SK-N-SH (cell line): ENCODE measurements at regions not wholly inside any gene's neighbourhood (a gene's known extent, or its start where the extent isn't known, plus 50 kb on each side); places are given as distances from the start of the nearest gene placed in this dataset.
"Not testable (repeated sequence)": the region's sequence is repeated elsewhere in the genome, so short reads cannot be mapped to it uniquely, and the experiment has no call there.

Experiments used
- EZH2phosphoT487 ChIP-seq: fragments of 200-600 bp; sonication (generic); IDR thresholded peaks from 2 replicates; pipeline ENCODE4 v1.6.1; 2017; ENCODE audit warnings: low read depth, mixed run types, mild to moderate bottlenecking, antibody characterized with exemption, moderate library complexity, borderline replicate concordance
- TAF1 ChIP-seq: IDR thresholded peaks from 2 replicates; pipeline ENCODE4 v1.6.1; 2012; ENCODE audit warnings: low read depth, mild to moderate bottlenecking, low read length, moderate library complexity, borderline replicate concordance
- TF ChIP-seq, protein P1 (sequence below): fragments of 200-600 bp; sonication (generic); IDR thresholded peaks from 2 replicates; pipeline ENCODE4 v1.6.1; 2017; ENCODE audit warnings: antibody characterized with exemption, mild to moderate bottlenecking, moderate library complexity

DNA sequence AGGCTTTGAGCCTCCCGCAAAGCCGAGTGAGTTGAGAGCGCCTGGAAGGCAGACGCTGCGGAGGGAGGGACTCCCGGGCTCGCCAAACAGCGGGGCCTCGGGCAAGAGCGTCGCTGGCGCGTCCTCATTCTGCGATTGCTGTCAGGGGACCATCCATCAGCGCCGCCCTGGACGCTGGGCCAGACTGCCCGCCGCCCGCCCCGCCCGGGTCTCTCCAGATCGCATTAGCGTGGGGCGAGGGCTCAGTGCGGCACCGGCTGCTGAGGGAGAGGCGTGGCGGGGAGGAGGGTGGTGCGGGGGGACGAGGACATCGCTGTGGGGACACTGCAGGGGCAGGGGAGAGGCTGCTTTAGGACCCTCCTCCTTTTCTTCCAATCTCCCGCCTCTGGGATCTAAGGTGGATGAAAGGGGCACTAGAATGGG, 957.2 kb upstream of the DEFB115 start:
- TF ChIP-seq, protein P1, sequence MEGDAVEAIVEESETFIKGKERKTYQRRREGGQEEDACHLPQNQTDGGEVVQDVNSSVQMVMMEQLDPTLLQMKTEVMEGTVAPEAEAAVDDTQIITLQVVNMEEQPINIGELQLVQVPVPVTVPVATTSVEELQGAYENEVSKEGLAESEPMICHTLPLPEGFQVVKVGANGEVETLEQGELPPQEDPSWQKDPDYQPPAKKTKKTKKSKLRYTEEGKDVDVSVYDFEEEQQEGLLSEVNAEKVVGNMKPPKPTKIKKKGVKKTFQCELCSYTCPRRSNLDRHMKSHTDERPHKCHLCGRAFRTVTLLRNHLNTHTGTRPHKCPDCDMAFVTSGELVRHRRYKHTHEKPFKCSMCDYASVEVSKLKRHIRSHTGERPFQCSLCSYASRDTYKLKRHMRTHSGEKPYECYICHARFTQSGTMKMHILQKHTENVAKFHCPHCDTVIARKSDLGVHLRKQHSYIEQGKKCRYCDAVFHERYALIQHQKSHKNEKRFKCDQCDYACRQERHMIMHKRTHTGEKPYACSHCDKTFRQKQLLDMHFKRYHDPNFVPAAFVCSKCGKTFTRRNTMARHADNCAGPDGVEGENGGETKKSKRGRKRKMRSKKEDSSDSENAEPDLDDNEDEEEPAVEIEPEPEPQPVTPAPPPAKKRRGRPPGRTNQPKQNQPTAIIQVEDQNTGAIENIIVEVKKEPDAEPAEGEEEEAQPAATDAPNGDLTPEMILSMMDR: not testable (repeated sequence)
- TF ChIP-seq EZH2phosphoT487, TAF1: not testable (repeated sequence)
